Stimulated activated effector memory CD8-positive, alpha-beta T cell treated with anti-CD3 and anti-CD28 coated beads, Interleukin-12 subunit alpha, Interleukin-12 subunit beta, amount 100 ng/mL, for 72 hours (primary cell): ENCODE measurements at regions not wholly inside any gene's neighbourhood (a gene's known extent, or its start where the extent isn't known, plus 50 kb on each side); places are given as distances from the start of the nearest gene placed in this dataset.
A peak's percentile ranks its signal among the peaks of the same experiment; 100 is the strongest.

Experiments used
- ATAC-seq: fragments of 150-1000 bp; cut with Tn5 transposase; 2 replicates; pipeline ENCODE4 v1.10.0; 2021
- DNase-seq, 2 donors: peaks; one replicate each; pipeline ENCODE4 v3.0.0; 2021 to 2022; ENCODE audit warnings: low spot score in 2 of 2
- H3K27ac Mint-ChIP-seq: one replicate; pipeline ENCODE4 v1.8.0; 2022; ENCODE audit warnings: mild to moderate bottlenecking, mixed read lengths
- H3K36me3 Mint-ChIP-seq: one replicate; pipeline ENCODE4 v1.8.0; 2022; ENCODE audit warnings: mild to moderate bottlenecking, mixed read lengths
- H3K4me1 Mint-ChIP-seq: one replicate; pipeline ENCODE4 v1.8.0; 2022; ENCODE audit warnings: mixed read lengths
- H3K4me3 Mint-ChIP-seq: one replicate; pipeline ENCODE4 v1.8.0; 2022; ENCODE audit warnings: mild to moderate bottlenecking, mixed read lengths
- H3K9me3 Mint-ChIP-seq: one replicate; pipeline ENCODE4 v1.8.0; 2022; ENCODE audit warnings: mixed read lengths

GRCh38 chr20:60107621-60108390, 149.6 kb downstream of the CDH26 start:
- Mint-ChIP-seq H3K36me3 (no peaks in the 10 kb centered on the region), H3K4me3 (no peak overlapping the region), H3K27ac (no peak overlapping the region), H3K4me1 (peaks cover 1% of the 10 kb centered on the region), H3K9me3 (no peaks in the 10 kb centered on the region)
- DNase-seq (no peak), ATAC-seq (no peak)

GRCh38 chr20:60108397-60108796, 150.2 kb downstream of the CDH26 start:
- Mint-ChIP-seq H3K4me3 (no peak overlapping the region), H3K27ac (no peak overlapping the region), H3K9me3 (no peaks in the 10 kb centered on the region), H3K4me1 (peaks cover 7% of the 10 kb centered on the region), H3K36me3 (no peaks in the 10 kb centered on the region)
- ATAC-seq, result no peak
- no peak for DNase-seq

- no peak overlapping the region for H3K4me3 Mint-ChIP-seq
- no peaks in the 10 kb centered on the region for H3K36me3 Mint-ChIP-seq
Observed at GRCh38 chr20:60113024-60113724, 155.0 kb downstream of the CDH26 start.

GRCh38 chr20:60113771-60114170, 155.5 kb downstream of the CDH26 start:
- Mint-ChIP-seq H3K27ac (no peak overlapping the region), H3K4me1 (peaks cover 7% of the 10 kb centered on the region), H3K36me3 (no peaks in the 10 kb centered on the region), H3K9me3 (no peaks in the 10 kb centered on the region), H3K4me3 (no peak overlapping the region)
- no peak for DNase-seq
- no peak for ATAC-seq

More at GRCh38 chr20:60113024-60113724, 155.0 kb downstream of the CDH26 start:
- Mint-ChIP-seq H3K27ac (no peak overlapping the region), H3K4me1 (peaks cover 7% of the 10 kb centered on the region), H3K9me3 (no peaks in the 10 kb centered on the region)
- no peak for DNase-seq
- no peak for ATAC-seq

GRCh38 chr20:60115451-60115850, 157.2 kb downstream of the CDH26 start:
- H3K36me3 Mint-ChIP-seq, result no peaks in the 10 kb centered on the region
- peaks cover 7% of the 10 kb centered on the region for H3K4me1 Mint-ChIP-seq
- no peak overlapping the region for H3K4me3 Mint-ChIP-seq
- H3K27ac Mint-ChIP-seq, result no peak overlapping the region
- no peaks in the 10 kb centered on the region for H3K9me3 Mint-ChIP-seq
- ATAC-seq (no peak), DNase-seq (no peak)

GRCh38 chr20:60116128-60116909, 158.1 kb downstream of the CDH26 start:
- Mint-ChIP-seq H3K27ac (no peak overlapping the region), H3K4me1 (peaks cover 7% of the 10 kb centered on the region), H3K9me3 (no peaks in the 10 kb centered on the region), H3K4me3 (no peak overlapping the region), H3K36me3 (no peaks in the 10 kb centered on the region)
- DNase-seq (no peak), ATAC-seq (no peak)

- peaks cover 7% of the 10 kb centered on the region for H3K4me1 Mint-ChIP-seq
Observed at GRCh38 chr20:60117065-60117464, 158.8 kb downstream of the CDH26 start.

GRCh38 chr20:60121903-60122302, 163.7 kb downstream of the CDH26 start:
- H3K27ac Mint-ChIP-seq, result no peak overlapping the region
- no peaks in the 10 kb centered on the region for H3K4me1 Mint-ChIP-seq
- no peak overlapping the region for H3K4me3 Mint-ChIP-seq
- H3K9me3 Mint-ChIP-seq, result no peaks in the 10 kb centered on the region
- ATAC-seq (no peak), DNase-seq (no peak)
- H3K36me3 Mint-ChIP-seq, result no peaks in the 10 kb centered on the region

More at GRCh38 chr20:60117065-60117464, 158.8 kb downstream of the CDH26 start:
- no peak overlapping the region for H3K27ac Mint-ChIP-seq
- H3K36me3 Mint-ChIP-seq, result no peaks in the 10 kb centered on the region
- ATAC-seq, result no peak
- no peak overlapping the region for H3K4me3 Mint-ChIP-seq
- DNase-seq, result no peak
- H3K9me3 Mint-ChIP-seq, result no peaks in the 10 kb centered on the region

GRCh38 chr20:60122671-60123070, 164.4 kb downstream of the CDH26 start:
- no peaks in the 10 kb centered on the region for H3K36me3 Mint-ChIP-seq
- ATAC-seq, result no peak

GRCh38 chr20:60123096-60123495, 164.9 kb downstream of the CDH26 start:
- ATAC-seq (no peak), DNase-seq (no peak)
- Mint-ChIP-seq H3K4me1 (no peaks in the 10 kb centered on the region), H3K9me3 (no peaks in the 10 kb centered on the region), H3K27ac (no peak overlapping the region), H3K36me3 (no peaks in the 10 kb centered on the region), H3K4me3 (no peak overlapping the region)

More at GRCh38 chr20:60122671-60123070, 164.4 kb downstream of the CDH26 start:
- no peak overlapping the region for H3K4me3 Mint-ChIP-seq
- no peaks in the 10 kb centered on the region for H3K4me1 Mint-ChIP-seq
- H3K27ac Mint-ChIP-seq, result peak overlapping the region; percentile 39
- no peaks in the 10 kb centered on the region for H3K9me3 Mint-ChIP-seq
- DNase-seq, result no peak

GRCh38 chr20:60123652-60124051, 165.4 kb downstream of the CDH26 start:
- no peak for DNase-seq
- Mint-ChIP-seq H3K4me1 (no peaks in the 10 kb centered on the region), H3K9me3 (no peaks in the 10 kb centered on the region), H3K27ac (no peak overlapping the region), H3K36me3 (no peaks in the 10 kb centered on the region), H3K4me3 (no peak overlapping the region)
- no peak for ATAC-seq

- no peak for DNase-seq
- Mint-ChIP-seq H3K9me3 (no peaks in the 10 kb centered on the region), H3K4me3 (no peak overlapping the region), H3K4me1 (no peaks in the 10 kb centered on the region), H3K27ac (no peak overlapping the region), H3K36me3 (no peaks in the 10 kb centered on the region)
- no peak for ATAC-seq
Observed at GRCh38 chr20:60124776-60125381, 166.7 kb downstream of the CDH26 start.

GRCh38 chr20:60125513-60125912, 167.3 kb downstream of the CDH26 start:
- ATAC-seq (no peak), DNase-seq (no peak)
- H3K27ac Mint-ChIP-seq, result no peak overlapping the region
- H3K36me3 Mint-ChIP-seq, result no peaks in the 10 kb centered on the region
- no peak overlapping the region for H3K4me3 Mint-ChIP-seq
- H3K9me3 Mint-ChIP-seq, result no peaks in the 10 kb centered on the region
- no peaks in the 10 kb centered on the region for H3K4me1 Mint-ChIP-seq

GRCh38 chr20:60126975-60127374, 168.8 kb downstream of the CDH26 start:
- peaks cover 6% of the 10 kb centered on the region for H3K4me1 Mint-ChIP-seq
- no peak for ATAC-seq
- no peak overlapping the region for H3K4me3 Mint-ChIP-seq
- H3K36me3 Mint-ChIP-seq, result no peaks in the 10 kb centered on the region
- H3K9me3 Mint-ChIP-seq, result no peaks in the 10 kb centered on the region
- H3K27ac Mint-ChIP-seq, result no peak overlapping the region
- DNase-seq, result no peak

- ATAC-seq (no peak), DNase-seq (no peak)
- peaks cover 20% of the 10 kb centered on the region for H3K4me1 Mint-ChIP-seq
- no peaks in the 10 kb centered on the region for H3K36me3 Mint-ChIP-seq
- no peak overlapping the region for H3K27ac Mint-ChIP-seq
- H3K4me3 Mint-ChIP-seq, result no peak overlapping the region
- no peaks in the 10 kb centered on the region for H3K9me3 Mint-ChIP-seq
Observed at GRCh38 chr20:60131375-60131774, 173.2 kb downstream of the CDH26 start.
